Memory B cell (primary cell): ENCODE measurements at regions not wholly inside any gene's neighbourhood (a gene's known extent, or its start where the extent isn't known, plus 50 kb on each side); places are given as distances from the start of the nearest gene placed in this dataset.
"Not testable (repeated sequence)": the region's sequence is repeated elsewhere in the genome, so short reads cannot be mapped to it uniquely, and the experiment has no call there.

Source experiments
- ATAC-seq: fragments of 150-1000 bp; cut with Tn5 transposase; 2 replicates; pipeline ENCODE4 v1.10.0; 2021; ENCODE audit warnings: low read depth, mild to moderate bottlenecking, moderate library complexity
- DNase-seq, 2 donors: peaks; one replicate each; pipeline ENCODE4 v3.0.0; 2022; ENCODE audit warnings: low spot score in 2 of 2
- H3K27ac Mint-ChIP-seq: one replicate; pipeline ENCODE4 v1.8.0; 2022; ENCODE audit warnings: mild to moderate bottlenecking, moderate library complexity, mixed read lengths
- H3K27me3 Mint-ChIP-seq: one replicate; pipeline ENCODE4 v1.8.0; 2022; ENCODE audit warnings: mixed read lengths
- H3K36me3 Mint-ChIP-seq: one replicate; pipeline ENCODE4 v1.8.0; 2022; ENCODE audit warnings: mild to moderate bottlenecking, mixed read lengths
- H3K4me1 Mint-ChIP-seq: one replicate; pipeline ENCODE4 v1.8.0; 2022; ENCODE audit warnings: mixed read lengths
- H3K4me3 Mint-ChIP-seq: one replicate; pipeline ENCODE4 v1.8.0; 2022; ENCODE audit warnings: mild to moderate bottlenecking, moderate library complexity, mixed read lengths
- H3K9me3 Mint-ChIP-seq: one replicate; pipeline ENCODE4 v1.8.0; 2022; ENCODE audit warnings: mixed read lengths

- Mint-ChIP-seq H3K4me1 (no peaks in the 10 kb centered on the region), H3K27me3 (peaks cover 3% of the 10 kb centered on the region), H3K36me3 (no peaks in the 10 kb centered on the region), H3K4me3 (no peak overlapping the region), H3K9me3 (no peaks in the 10 kb centered on the region), H3K27ac (no peak overlapping the region)
- no peak for DNase-seq
- ATAC-seq: no peak
Observed at GRCh38 chr7:12493863-12494686, 76.4 kb upstream of the SCIN start.

- Mint-ChIP-seq H3K9me3 (no peaks in the 10 kb centered on the region), H3K4me3 (no peak overlapping the region), H3K27me3 (peaks cover 4% of the 10 kb centered on the region), H3K4me1 (no peaks in the 10 kb centered on the region), H3K27ac (no peak overlapping the region), H3K36me3 (no peaks in the 10 kb centered on the region)
- DNase-seq: no peak
- ATAC-seq: no peak
Observed at GRCh38 chr7:12494687-12495024, 75.9 kb upstream of the SCIN start.

GRCh38 chr7:12496901-12497674 lies 73.4 kb upstream of the SCIN start:
- not testable (repeated sequence) for ATAC-seq, H3K4me1 Mint-ChIP-seq, H3K9me3 Mint-ChIP-seq, H3K36me3 Mint-ChIP-seq, H3K27me3 Mint-ChIP-seq, H3K27ac Mint-ChIP-seq, DNase-seq
- peak overlapping the region; percentile 46 for H3K4me3 Mint-ChIP-seq

- H3K9me3 Mint-ChIP-seq: no peaks in the 10 kb centered on the region
- DNase-seq (no peak), ATAC-seq (no peak)
- H3K27ac Mint-ChIP-seq: no peak overlapping the region
- H3K4me1 Mint-ChIP-seq: no peaks in the 10 kb centered on the region
- peaks cover under 1% of the 10 kb centered on the region for H3K27me3 Mint-ChIP-seq
- H3K36me3 Mint-ChIP-seq: no peaks in the 10 kb centered on the region
- no peak overlapping the region for H3K4me3 Mint-ChIP-seq
Observed at GRCh38 chr7:12504149-12504548, 66.4 kb upstream of the SCIN start.

- H3K4me1 Mint-ChIP-seq: no peaks in the 10 kb centered on the region
- no peak overlapping the region for H3K27ac Mint-ChIP-seq
Observed at GRCh38 chr7:12508005-12508404, 62.5 kb upstream of the SCIN start.

GRCh38 chr7:12508554-12508953 lies 62.0 kb upstream of the SCIN start:
- H3K36me3 Mint-ChIP-seq: no peaks in the 10 kb centered on the region
- DNase-seq (no peak), ATAC-seq (no peak)
- no peak overlapping the region for H3K4me3 Mint-ChIP-seq
- H3K27ac Mint-ChIP-seq: no peak overlapping the region
- peaks cover 1% of the 10 kb centered on the region for H3K27me3 Mint-ChIP-seq
- no peaks in the 10 kb centered on the region for H3K9me3 Mint-ChIP-seq
- H3K4me1 Mint-ChIP-seq: no peaks in the 10 kb centered on the region

More at GRCh38 chr7:12508005-12508404, 62.5 kb upstream of the SCIN start:
- DNase-seq (no peak), ATAC-seq (no peak)
- Mint-ChIP-seq H3K36me3 (no peaks in the 10 kb centered on the region), H3K4me3 (no peak overlapping the region), H3K9me3 (no peaks in the 10 kb centered on the region), H3K27me3 (peaks cover under 1% of the 10 kb centered on the region)

- H3K27ac Mint-ChIP-seq: no peak overlapping the region
- DNase-seq (no peak), ATAC-seq (no peak)
- peaks cover 12% of the 10 kb centered on the region for H3K9me3 Mint-ChIP-seq
- peaks cover 2% of the 10 kb centered on the region for H3K36me3 Mint-ChIP-seq
- H3K4me1 Mint-ChIP-seq: no peaks in the 10 kb centered on the region
- peaks cover 8% of the 10 kb centered on the region for H3K27me3 Mint-ChIP-seq
- no peak overlapping the region for H3K4me3 Mint-ChIP-seq
Observed at GRCh38 chr7:12517451-12517850, 53.1 kb upstream of the SCIN start.

- H3K27ac Mint-ChIP-seq: no peak overlapping the region
- no peak for DNase-seq
- no peak overlapping the region for H3K4me3 Mint-ChIP-seq
- ATAC-seq: no peak
- H3K36me3 Mint-ChIP-seq: peaks cover 2% of the 10 kb centered on the region
- H3K4me1 Mint-ChIP-seq: no peaks in the 10 kb centered on the region
- peaks cover 13% of the 10 kb centered on the region for H3K27me3 Mint-ChIP-seq
- H3K9me3 Mint-ChIP-seq: peaks cover 12% of the 10 kb centered on the region
Observed at GRCh38 chr7:12518920-12519681, 51.4 kb upstream of the SCIN start.

GRCh38 chr7:12519682-12520009 lies 50.9 kb upstream of the SCIN start:
- Mint-ChIP-seq H3K4me3 (no peak overlapping the region), H3K27me3 (peaks cover 13% of the 10 kb centered on the region), H3K9me3 (peaks cover 10% of the 10 kb centered on the region), H3K4me1 (no peaks in the 10 kb centered on the region), H3K27ac (no peak overlapping the region), H3K36me3 (peaks cover 2% of the 10 kb centered on the region)
- DNase-seq (no peak), ATAC-seq (no peak)
